ENCODE measurements at regions not wholly inside any gene's neighbourhood (a gene's known extent, or its start where the extent isn't known, plus 50 kb on each side); places are given as distances from the start of the nearest gene placed in this dataset.

GRCh38 chr10:78772986-78773530 is 295.7 kb upstream of the ZMIZ1 start:
- Histone ChIP-seq H3K4me3 (no peak overlapping the region), H3K36me3 (ENCODE audit: insufficient read depth in 1 of 2, low read depth in 1 of 2) (no peaks in the 10 kb centered on the region), H3K9me3 (no peaks in the 10 kb centered on the region), H3K27ac (no peak overlapping the region), H3K4me1 (peaks cover 19% of the 10 kb centered on the region), H3K27me3 (ENCODE audit: insufficient read depth in 3 of 3, low read length in 2 of 3) (no peaks in the 10 kb centered on the region)
- DNase-seq, result no peak
- no peak for TF ChIP-seq CTCF (IDR thresholded peaks at IDR 0.05)
- 96 to 97% (median 97%) methylated on average over 12 of the region's 12 CpGs for WGBS, 3 donors
- ATAC-seq, result no peak
- intact Hi-C loops (cut with DNase I), result no loop called here

- Histone ChIP-seq H3K9me3 (no peaks in the 10 kb centered on the region), H3K4me3 (no peak overlapping the region), H3K36me3 (ENCODE audit: insufficient read depth in 1 of 2, low read depth in 1 of 2) (no peaks in the 10 kb centered on the region), H3K4me1 (peaks cover 22% of the 10 kb centered on the region), H3K27me3 (ENCODE audit: insufficient read depth in 3 of 3, low read length in 2 of 3) (no peaks in the 10 kb centered on the region), H3K27ac (peak overlapping the region; percentile 52)
- intact Hi-C loops (cut with DNase I), result no loop called here
- DNase-seq (no peak), ATAC-seq (peak in 1 of 4 donors; percentile 22)
- 57 to 81% (median 64%) methylated on average over 6 of the region's 6 CpGs for WGBS, 3 donors
- no peak for TF ChIP-seq CTCF (IDR thresholded peaks at IDR 0.05)
These were observed 294.2 kb upstream of the ZMIZ1 start for GRCh38 chr10:78774614-78774998.

GRCh38 chr10:78774999-78775711 is 293.6 kb upstream of the ZMIZ1 start:
- Histone ChIP-seq H3K36me3 (ENCODE audit: insufficient read depth in 1 of 2, low read depth in 1 of 2) (no peaks in the 10 kb centered on the region), H3K27ac (peak overlapping the region; percentile 52), H3K9me3 (no peaks in the 10 kb centered on the region), H3K4me3 (no peak overlapping the region), H3K27me3 (ENCODE audit: insufficient read depth in 3 of 3, low read length in 2 of 3) (no peaks in the 10 kb centered on the region), H3K4me1 (peaks cover 22% of the 10 kb centered on the region)
- ATAC-seq, result peak; percentile 38 to 69 (median 52)
- TF ChIP-seq CTCF (IDR thresholded peaks at IDR 0.05), result no peak
- DNase-seq, result peak in 1 of 2 donors; percentile 80
- 17 to 49% (median 26%) methylated on average over 14 of the region's 14 CpGs for WGBS, 3 donors
- intact Hi-C loops (cut with DNase I), result no loop called here

- intact Hi-C loops (cut with DNase I), result no loop called here
- 88 to 97% (median 90%) methylated on average over 1 of the region's 1 CpG for WGBS, 3 donors
- no peak for ATAC-seq
These were observed 292.9 kb upstream of the ZMIZ1 start for GRCh38 chr10:78775891-78776290.

More at GRCh38 chr10:78775891-78776290, 292.9 kb upstream of the ZMIZ1 start:
- no peak for DNase-seq
- H3K27ac ChIP-seq, result peak overlapping the region; percentile 52
- H3K4me3 ChIP-seq, result no peak overlapping the region
- no peaks in the 10 kb centered on the region for H3K9me3 ChIP-seq
- peaks cover 22% of the 10 kb centered on the region for H3K4me1 ChIP-seq
- no peak for TF ChIP-seq CTCF (IDR thresholded peaks at IDR 0.05)
- no peaks in the 10 kb centered on the region for H3K27me3 ChIP-seq (ENCODE audit: insufficient read depth in 3 of 3, low read length in 2 of 3)
- no peaks in the 10 kb centered on the region for H3K36me3 ChIP-seq (ENCODE audit: insufficient read depth in 1 of 2, low read depth in 1 of 2)
